ENCODE measurements at regions not wholly inside any gene's neighbourhood (a gene's known extent, or its start where the extent isn't known, plus 50 kb on each side); places are given as distances from the start of the nearest gene placed in this dataset.

GRCh38 chr1:221286399-221286798, 407.2 kb downstream of the HLX start:
- ATAC-seq (no peak), DNase-seq (ENCODE audit: missing footprints) (no peak)
- intact Hi-C loops (cut with DNase I) = loop anchor here (2.0 kb wide), 1 partner anchor 62 kb away; no protein-coding TSS in a partner anchor

GRCh38 chr1:221289103-221289502, 409.9 kb downstream of the HLX start:
- no peak for ATAC-seq
- no peak for DNase-seq (ENCODE audit: missing footprints)
- intact Hi-C loops (cut with DNase I) = no loop called here

- intact Hi-C loops (cut with DNase I) = no loop called here
- no peak for ATAC-seq
- DNase-seq (ENCODE audit: missing footprints) = no peak
Observed at GRCh38 chr1:221290669-221291068, 411.4 kb downstream of the HLX start.

- DNase-seq (ENCODE audit: missing footprints) (no peak), ATAC-seq (no peak)
- intact Hi-C loops (cut with DNase I) = no loop called here
Observed at GRCh38 chr1:221291113-221291512, 411.9 kb downstream of the HLX start.

GRCh38 chr1:221292652-221293051, 413.4 kb downstream of the HLX start:
- ATAC-seq = no peak
- intact Hi-C loops (cut with DNase I) = no loop called here
- no peak for DNase-seq (ENCODE audit: missing footprints)

- ATAC-seq = no peak
- intact Hi-C loops (cut with DNase I) = no loop called here
- DNase-seq (ENCODE audit: missing footprints) = no peak
Observed at GRCh38 chr1:221294242-221294641, 415.0 kb downstream of the HLX start.

GRCh38 chr1:221302357-221302756, 423.1 kb downstream of the HLX start:
- ATAC-seq = no peak
- intact Hi-C loops (cut with DNase I) = no loop called here

GRCh38 chr1:221302810-221303209, 423.6 kb downstream of the HLX start:
- intact Hi-C loops (cut with DNase I) = no loop called here
- no peak for DNase-seq (ENCODE audit: missing footprints)

More at GRCh38 chr1:221302357-221302756, 423.1 kb downstream of the HLX start:
- no peak for DNase-seq (ENCODE audit: missing footprints)

GRCh38 chr1:221303623-221304022, 424.4 kb downstream of the HLX start:
- no peak for ATAC-seq
- intact Hi-C loops (cut with DNase I) = no loop called here
- DNase-seq (ENCODE audit: missing footprints) = no peak

More at GRCh38 chr1:221302810-221303209, 423.6 kb downstream of the HLX start:
- no peak for ATAC-seq

GRCh38 chr1:221306239-221306638, 427.0 kb downstream of the HLX start:
- intact Hi-C loops (cut with DNase I) = no loop called here
- ATAC-seq (no peak), DNase-seq (ENCODE audit: missing footprints) (no peak)

GRCh38 chr1:221308534-221309511, 429.6 kb downstream of the HLX start:
- no peak for DNase-seq (ENCODE audit: missing footprints)
- intact Hi-C loops (cut with DNase I) = no loop called here
- ATAC-seq = no peak

- ATAC-seq (no peak), DNase-seq (ENCODE audit: missing footprints) (no peak)
- intact Hi-C loops (cut with DNase I) = no loop called here
Observed at GRCh38 chr1:221309723-221310122, 430.5 kb downstream of the HLX start.

- no peak for ATAC-seq
- no peak for DNase-seq (ENCODE audit: missing footprints)
- intact Hi-C loops (cut with DNase I) = no loop called here
Observed at GRCh38 chr1:221310180-221310579, 430.9 kb downstream of the HLX start.

- DNase-seq (ENCODE audit: missing footprints) = no peak
Observed at GRCh38 chr1:221315330-221315729, 426.6 kb downstream of the DUSP10 start.

GRCh38 chr1:221316491-221317056, 425.3 kb downstream of the DUSP10 start:
- no peak for ATAC-seq
- intact Hi-C loops (cut with DNase I) = no loop called here
- DNase-seq (ENCODE audit: missing footprints) = no peak

More at GRCh38 chr1:221315330-221315729, 426.6 kb downstream of the DUSP10 start:
- intact Hi-C loops (cut with DNase I) = no loop called here
- ATAC-seq = peak; percentile 86

- DNase-seq (ENCODE audit: missing footprints) (no peak), ATAC-seq (no peak)
- intact Hi-C loops (cut with DNase I) = no loop called here
Observed at GRCh38 chr1:221317537-221317936, 424.4 kb downstream of the DUSP10 start.

- intact Hi-C loops (cut with DNase I) = no loop called here
- ATAC-seq = no peak
- DNase-seq (ENCODE audit: missing footprints) = peak; percentile 41
Observed at GRCh38 chr1:221327954-221328353, 413.9 kb downstream of the DUSP10 start.

GRCh38 chr1:221328371-221328770, 413.5 kb downstream of the DUSP10 start:
- intact Hi-C loops (cut with DNase I) = no loop called here
- ATAC-seq (no peak), DNase-seq (ENCODE audit: missing footprints) (no peak)

GRCh38 chr1:221331273-221332183, 410.4 kb downstream of the DUSP10 start:
- DNase-seq (ENCODE audit: missing footprints) (no peak), ATAC-seq (no peak)
- intact Hi-C loops (cut with DNase I) = no loop called here
